Skeletal muscle satellite cell (primary cell): ENCODE measurements at regions not wholly inside any gene's neighbourhood (a gene's known extent, or its start where the extent isn't known, plus 50 kb on each side); places are given as distances from the start of the nearest gene placed in this dataset.
"Not testable (repeated sequence)": the region's sequence is repeated elsewhere in the genome, so short reads cannot be mapped to it uniquely, and the experiment has no call there.

ENCODE experiments used
- H3K27me3 ChIP-seq: 2 replicates; pipeline ENCODE4 v1.7.0; 2013; ENCODE audit warnings: low read length; ENCODE audit not compliant: control insufficient read depth, insufficient read depth
- H3K36me3 ChIP-seq: 2 replicates; pipeline ENCODE4 v1.7.0; 2013; ENCODE audit warnings: mild to moderate bottlenecking, control low read depth, low read length; ENCODE audit not compliant: insufficient read depth
- H3K4me1 ChIP-seq: 2 replicates; pipeline ENCODE4 v1.7.0; 2013; ENCODE audit warnings: low read length; ENCODE audit not compliant: control insufficient read depth, insufficient read depth
- H3K4me2 ChIP-seq: 2 replicates; pipeline ENCODE4 v1.7.0; 2013; ENCODE audit warnings: mild to moderate bottlenecking, low read length
- H3K4me3 ChIP-seq: 2 replicates; pipeline ENCODE4 v1.7.0; 2013; ENCODE audit warnings: low read length
- H3K9ac ChIP-seq: 2 replicates; pipeline ENCODE4 v1.7.0; 2013; ENCODE audit warnings: mild to moderate bottlenecking, low read depth, low read length, moderate library complexity
- H3K9me3 ChIP-seq: replicated peaks from 2 replicates; pipeline ENCODE4 v1.7.0; 2013; ENCODE audit warnings: mild to moderate bottlenecking, control low read depth, low read length

GRCh38 chr18:39209173-39209572 is 1643.6 kb upstream of the CELF4 start:
- Histone ChIP-seq H3K9me3 (no peaks in the 10 kb centered on the region), H3K4me1 (no peaks in the 10 kb centered on the region), H3K27me3 (no peaks in the 10 kb centered on the region), H3K36me3 (no peaks in the 10 kb centered on the region), H3K9ac (no peak overlapping the region), H3K4me2 (no peak overlapping the region), H3K4me3 (no peak overlapping the region)

GRCh38 chr18:39208729-39209128 is 1643.1 kb upstream of the CELF4 start:
- no peaks in the 10 kb centered on the region for H3K9me3 ChIP-seq

GRCh38 chr18:39208190-39208589 is 1642.6 kb upstream of the CELF4 start:
- H3K27me3 ChIP-seq, result no peaks in the 10 kb centered on the region
- H3K36me3 ChIP-seq, result no peaks in the 10 kb centered on the region
- no peaks in the 10 kb centered on the region for H3K4me1 ChIP-seq
- H3K4me2 ChIP-seq, result no peak overlapping the region
- H3K9ac ChIP-seq, result no peak overlapping the region
- no peaks in the 10 kb centered on the region for H3K9me3 ChIP-seq
- H3K4me3 ChIP-seq, result no peak overlapping the region

More at GRCh38 chr18:39208729-39209128, 1643.1 kb upstream of the CELF4 start:
- Histone ChIP-seq H3K4me3 (no peak overlapping the region), H3K9ac (no peak overlapping the region), H3K36me3 (no peaks in the 10 kb centered on the region), H3K4me2 (no peak overlapping the region), H3K4me1 (no peaks in the 10 kb centered on the region), H3K27me3 (no peaks in the 10 kb centered on the region)

- not testable (repeated sequence) for H3K9me3 ChIP-seq, H3K27me3 ChIP-seq, H3K4me2 ChIP-seq, H3K4me1 ChIP-seq, H3K4me3 ChIP-seq, H3K9ac ChIP-seq, H3K36me3 ChIP-seq
Measured at GRCh38 chr18:39206398-39207103, 1641.0 kb upstream of the CELF4 start.

DNA sequence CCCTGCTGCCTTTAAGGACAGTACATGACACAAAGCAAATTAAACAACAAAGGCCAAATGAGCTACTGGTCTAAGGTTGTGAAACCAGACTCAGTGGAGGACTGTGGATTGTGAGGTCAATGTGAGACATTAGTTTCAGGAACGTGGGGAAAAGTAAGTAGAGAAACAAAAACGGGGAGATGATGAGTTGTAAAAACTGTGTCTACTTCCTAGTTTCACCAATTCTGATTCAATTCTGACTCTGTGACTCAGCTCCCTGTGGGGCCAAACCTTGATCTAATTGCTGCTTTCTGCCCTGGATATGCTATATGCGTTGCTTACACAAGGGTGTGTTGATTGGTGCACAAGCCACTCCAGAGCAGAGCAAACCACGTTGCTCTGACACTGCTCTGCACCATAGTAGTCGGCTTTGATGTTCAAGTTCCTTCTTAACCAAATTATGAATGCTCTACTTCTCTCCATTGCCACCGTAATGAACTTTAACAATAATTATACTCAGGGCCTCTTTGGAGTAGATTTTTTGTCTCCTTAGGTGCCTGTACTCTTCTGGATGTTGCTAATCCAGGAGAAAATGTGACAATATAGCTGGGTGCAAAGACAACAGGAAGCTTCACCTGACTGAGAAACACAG is 1640.1 kb upstream of the CELF4 start:
- H3K9me3 ChIP-seq, result no peaks in the 10 kb centered on the region
- H3K4me2 ChIP-seq, result no peak overlapping the region
- H3K36me3 ChIP-seq, result no peaks in the 10 kb centered on the region
- H3K4me1 ChIP-seq, result no peaks in the 10 kb centered on the region
- H3K27me3 ChIP-seq, result no peaks in the 10 kb centered on the region
- no peak overlapping the region for H3K9ac ChIP-seq
- H3K4me3 ChIP-seq, result no peak overlapping the region

GRCh38 chr18:39200153-39200552 is 1634.6 kb upstream of the CELF4 start:
- Histone ChIP-seq H3K9me3 (peaks cover 3% of the 10 kb centered on the region), H3K36me3 (no peaks in the 10 kb centered on the region), H3K4me1 (no peaks in the 10 kb centered on the region), H3K4me2 (no peak overlapping the region), H3K9ac (no peak overlapping the region), H3K27me3 (no peaks in the 10 kb centered on the region), H3K4me3 (no peak overlapping the region)

GRCh38 chr18:39199231-39199855 is 1633.7 kb upstream of the CELF4 start:
- Histone ChIP-seq H3K4me3 (no peak overlapping the region), H3K9me3 (peaks cover 3% of the 10 kb centered on the region)

DNA sequence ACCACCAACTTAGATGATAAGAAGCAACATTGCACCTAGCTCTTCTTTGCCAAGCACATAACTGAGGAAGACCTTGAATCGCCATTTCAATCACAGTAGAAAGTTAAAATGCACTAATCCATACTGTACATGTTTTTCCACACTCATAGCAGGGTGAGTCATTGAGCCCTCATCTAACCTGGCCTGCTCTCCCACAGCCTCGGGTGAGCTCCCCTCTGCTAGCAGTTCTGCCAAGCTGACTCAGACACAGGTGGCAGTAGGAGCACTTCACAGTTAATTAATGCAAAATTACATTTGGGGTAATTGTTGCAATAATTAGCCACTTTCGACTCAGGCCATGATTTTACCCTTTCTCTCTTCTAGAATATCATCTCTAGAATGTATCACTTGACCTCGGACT is 1632.8 kb upstream of the CELF4 start:
- Histone ChIP-seq H3K4me1 (no peaks in the 10 kb centered on the region), H3K4me3 (no peak overlapping the region), H3K36me3 (no peaks in the 10 kb centered on the region), H3K27me3 (no peaks in the 10 kb centered on the region), H3K9ac (no peak overlapping the region), H3K9me3 (peaks cover 3% of the 10 kb centered on the region), H3K4me2 (no peak overlapping the region)

More at GRCh38 chr18:39199231-39199855, 1633.7 kb upstream of the CELF4 start:
- Histone ChIP-seq H3K4me1 (no peaks in the 10 kb centered on the region), H3K27me3 (no peaks in the 10 kb centered on the region), H3K4me2 (no peak overlapping the region), H3K9ac (no peak overlapping the region), H3K36me3 (no peaks in the 10 kb centered on the region)

DNA sequence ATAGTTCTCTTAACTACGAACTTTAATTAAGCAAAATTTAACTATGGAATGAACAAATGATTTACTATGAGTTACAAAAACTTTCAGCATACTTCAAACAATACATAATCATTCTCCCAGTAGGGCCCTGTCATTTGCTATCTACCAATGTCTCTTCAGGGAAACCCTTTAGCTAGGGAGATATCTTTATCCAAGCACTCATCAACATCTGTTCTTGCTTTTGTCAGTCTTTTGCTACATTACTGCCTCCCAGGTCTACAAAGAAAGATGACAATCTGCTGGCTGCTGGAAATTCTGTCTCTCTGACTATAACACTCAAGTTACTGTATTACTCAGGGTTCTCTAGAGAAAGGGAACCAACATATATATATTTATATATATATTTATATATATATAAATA is 1626.3 kb upstream of the CELF4 start:
- Histone ChIP-seq H3K9ac (no peak overlapping the region), H3K4me2 (no peak overlapping the region), H3K36me3 (no peaks in the 10 kb centered on the region), H3K4me1 (no peaks in the 10 kb centered on the region), H3K4me3 (no peak overlapping the region), H3K9me3 (no peaks in the 10 kb centered on the region), H3K27me3 (no peaks in the 10 kb centered on the region)

- Histone ChIP-seq H3K4me2 (no peak overlapping the region), H3K36me3 (no peaks in the 10 kb centered on the region), H3K4me1 (no peaks in the 10 kb centered on the region), H3K9me3 (no peaks in the 10 kb centered on the region), H3K9ac (no peak overlapping the region), H3K27me3 (no peaks in the 10 kb centered on the region), H3K4me3 (no peak overlapping the region)
Measured at GRCh38 chr18:39191058-39191457, 1625.5 kb upstream of the CELF4 start.

DNA sequence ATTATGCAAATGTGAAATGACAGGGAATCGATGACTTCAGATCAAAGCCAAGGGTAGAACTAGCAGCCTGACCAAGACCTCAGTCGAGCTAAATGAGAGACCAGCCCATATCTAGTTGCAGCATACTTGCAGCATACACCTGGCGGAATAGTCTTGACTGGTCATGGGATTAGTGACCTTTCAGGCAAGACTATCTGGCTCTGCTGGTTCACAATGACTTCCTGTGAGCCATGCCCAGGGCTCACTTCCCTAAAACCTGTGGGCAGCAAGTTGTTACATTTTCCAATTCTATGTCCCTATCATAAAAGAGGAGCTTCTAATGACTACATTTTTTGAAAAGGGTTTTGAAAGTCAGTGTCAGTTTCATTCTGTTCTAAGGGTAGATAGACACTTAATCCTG is 1624.9 kb upstream of the CELF4 start:
- Histone ChIP-seq H3K36me3 (no peaks in the 10 kb centered on the region), H3K4me2 (no peak overlapping the region), H3K4me1 (no peaks in the 10 kb centered on the region), H3K4me3 (no peak overlapping the region), H3K9me3 (no peaks in the 10 kb centered on the region), H3K27me3 (no peaks in the 10 kb centered on the region), H3K9ac (no peak overlapping the region)

DNA sequence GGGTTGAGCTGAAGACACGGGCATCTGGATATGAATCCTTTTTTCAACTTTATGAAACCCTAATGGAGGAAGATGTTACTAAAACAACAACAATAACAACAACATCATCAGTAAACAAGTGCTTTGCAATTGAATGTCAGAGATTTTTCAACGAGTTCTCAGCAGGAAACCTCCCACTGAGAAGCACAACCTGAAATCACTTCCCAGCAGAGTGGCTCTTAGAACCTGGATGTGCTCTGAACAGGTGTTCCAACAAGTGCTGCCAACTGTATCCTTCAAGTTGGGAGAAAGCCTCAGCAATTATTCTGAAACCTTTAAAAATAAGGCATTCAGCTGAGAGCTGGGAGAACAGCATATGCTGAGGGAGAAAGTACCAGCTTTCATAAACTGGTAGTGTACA is 1622.7 kb upstream of the CELF4 start:
- H3K36me3 ChIP-seq, result no peaks in the 10 kb centered on the region
- H3K4me1 ChIP-seq, result no peaks in the 10 kb centered on the region
- no peak overlapping the region for H3K9ac ChIP-seq
- no peaks in the 10 kb centered on the region for H3K27me3 ChIP-seq
- H3K9me3 ChIP-seq, result no peaks in the 10 kb centered on the region
- no peak overlapping the region for H3K4me2 ChIP-seq
- H3K4me3 ChIP-seq, result no peak overlapping the region
